Adrenal gland (tissue), 9 donors: ENCODE measurements at regions not wholly inside any gene's neighbourhood (a gene's known extent, or its start where the extent isn't known, plus 50 kb on each side); places are given as distances from the start of the nearest gene placed in this dataset.
A peak's percentile ranks its signal among the peaks of the same experiment; 100 is the strongest.

ENCODE experiments used
- DNase-seq, 7 donors: peaks; one replicate each; pipeline ENCODE4 v3.0.0-alpha.2; 2019 to 2020
- H3K27ac ChIP-seq, 5 donors: fragments of 200-600 bp; sonication (generic) in 4 of 5; 1 replicate in 3 of 5; 2 replicates in 2 of 5; pipeline versions ENCODE4 v1.5.1 to v1.8.0; 2016 to 2020; ENCODE audit warnings: mild to moderate bottlenecking in 1 of 5
- H3K27me3 ChIP-seq: fragments of 200-600 bp; 2 replicates; pipeline ENCODE4 v1.8.0; 2021
- H3K36me3 ChIP-seq, 2 donors: fragments of 200-600 bp; replicated peaks in 1 of 2; 1 replicate in 1 of 2; 2 replicates in 1 of 2; pipeline versions ENCODE4 v1.5.1 to v1.8.0; 2018 to 2022
- H3K4me1 ChIP-seq, 2 donors: fragments of 200-600 bp; replicated peaks in 1 of 2; 1 replicate in 1 of 2; 2 replicates in 1 of 2; pipeline versions ENCODE4 v1.5.1 to v1.8.0; 2018 to 2021
- H3K4me3 ChIP-seq, 4 donors: fragments of 200-600 bp; sonication (generic) in 3 of 4; one replicate each; pipeline ENCODE4 v1.5.1; 2016 to 2018
- H3K9me3 ChIP-seq, 3 donors: fragments of 200-600 bp; sonication (generic) in 1 of 3; replicated peaks in 1 of 3; 1 replicate in 2 of 3; 2 replicates in 1 of 3; pipeline versions ENCODE4 v1.5.1 to v1.8.0; 2016 to 2021
- CTCF ChIP-seq, 6 experiments: fragments of 450-650 bp in 4 of 6; fragments of 200-600 bp in 2 of 6; sonication (generic) in 1 of 6; IDR thresholded peaks; 1 replicate in 5 of 6; 2 replicates in 1 of 6; pipeline versions ENCODE4 v1.5.1 to v1.8.0; 2016 to 2021; ENCODE audit warnings: antibody characterized with exemption in 6 of 6, mild to moderate bottlenecking in 2 of 6, moderate library complexity in 1 of 6
- POLR2A ChIP-seq, 2 donors: fragments of 450-650 bp; IDR thresholded peaks; one replicate each; pipeline ENCODE4 v1.6.1; 2017; ENCODE audit warnings: antibody characterized with exemption in 2 of 2, mild to moderate bottlenecking in 2 of 2, moderate library complexity in 1 of 2
- WGBS, 4 donors: extraction: QIAGEN DNeasy Blood & Tissue Kit in 2 of 4; methylation state at CpG; one replicate each; pipeline versions ENCODE4 v1.1.5 to v1.1.7; 2013 to 2017; 5-methylcytosine and 5-hydroxymethylcytosine counted together
- intact Hi-C, 2 donors: fragments of 100-400 bp; cut with DNase I; formaldehyde crosslinking; loops; one replicate each; pipeline versions ENCODE4 v1.14.1 to v1.15.0; 2022 to 2023
- donor health status: healthy with polysubstance abuse.
- donor health status: Bipolar disorder and iron deficiency.
- donor health status: DM: yes; HTN: yes; CAD: no.
- donor health status: DM: no; HTN: no; CAD: no.
- donor health status: DM: no; HTN: no; CAD: no.

- Histone ChIP-seq H3K27me3 (no peaks in the 10 kb centered on the region), H3K4me1 (no peaks in the 10 kb centered on the region), H3K9me3 (no peaks in the 10 kb centered on the region), H3K4me3 (no peak overlapping the region), H3K27ac (peak overlapping the region in 3 of 5 donors; percentile 9 to 38 (median 29)), H3K36me3 (no peaks in the 10 kb centered on the region)
- TF ChIP-seq POLR2A (IDR thresholded peaks at IDR 0.05) (no peak), CTCF (IDR thresholded peaks at IDR 0.05) (no peak)
- no peak for DNase-seq
- intact Hi-C loops, result no loop called here
Measured at GRCh38 chr5:155129513-155129880, 115.9 kb downstream of the KIF4B start.

GRCh38 chr5:155134130-155134529 is 120.6 kb downstream of the KIF4B start:
- Histone ChIP-seq H3K4me3 (no peak overlapping the region), H3K27me3 (no peaks in the 10 kb centered on the region), H3K36me3 (no peaks in the 10 kb centered on the region), H3K27ac (no peak overlapping the region), H3K4me1 (no peaks in the 10 kb centered on the region), H3K9me3 (no peaks in the 10 kb centered on the region)
- no peak for DNase-seq
- no peak for TF ChIP-seq POLR2A (IDR thresholded peaks at IDR 0.05)
- TF ChIP-seq CTCF (IDR thresholded peaks at IDR 0.05), result no peak
- intact Hi-C loops, result no loop called here

GRCh38 chr5:155136216-155136850 is 122.8 kb downstream of the KIF4B start:
- 49 to 62% (median 56%) methylated on average over 6 of the region's 6 CpGs for WGBS, 4 donors
- Histone ChIP-seq H3K4me1 (peaks cover 0 to 3% of the 10 kb centered on the region in 2 donors), H3K27me3 (no peaks in the 10 kb centered on the region), H3K27ac (no peak overlapping the region), H3K36me3 (no peaks in the 10 kb centered on the region), H3K9me3 (no peaks in the 10 kb centered on the region), H3K4me3 (no peak overlapping the region)
- DNase-seq, result no peak
- intact Hi-C loops, result no loop called here
- no peak for TF ChIP-seq CTCF (IDR thresholded peaks at IDR 0.05)
- no peak for TF ChIP-seq POLR2A (IDR thresholded peaks at IDR 0.05)

- H3K27ac ChIP-seq, result no peak overlapping the region
- H3K36me3 ChIP-seq, result no peaks in the 10 kb centered on the region
- no peak overlapping the region for H3K4me3 ChIP-seq
- no peaks in the 10 kb centered on the region for H3K27me3 ChIP-seq
- no peak for DNase-seq
- TF ChIP-seq POLR2A (IDR thresholded peaks at IDR 0.05), result no peak
- no peak for TF ChIP-seq CTCF (IDR thresholded peaks at IDR 0.05)
- intact Hi-C loops, result no loop called here
- H3K9me3 ChIP-seq, result no peaks in the 10 kb centered on the region
- peaks cover 0 to 3% of the 10 kb centered on the region in 2 donors for H3K4me1 ChIP-seq
- WGBS, 4 donors, result 56 to 76% (median 62%) methylated on average over 3 of the region's 3 CpGs
Measured at GRCh38 chr5:155137683-155138082, 124.1 kb downstream of the KIF4B start.
